Gastroesophageal sphincter (tissue), 2 donors: ENCODE measurements at regions not wholly inside any gene's neighbourhood (a gene's known extent, or its start where the extent isn't known, plus 50 kb on each side); places are given as distances from the start of the nearest gene placed in this dataset.

Experiments used
- EP300 ChIP-seq: sonication (generic); formaldehyde crosslinking; IDR thresholded peaks from one replicate; pipeline ENCODE4 v1.6.1; 2017; ENCODE audit warnings: antibody characterized with exemption, mild to moderate bottlenecking
- POLR2AphosphoS5 ChIP-seq: sonication (generic); formaldehyde crosslinking; IDR thresholded peaks from one replicate; pipeline ENCODE4 v1.6.1; 2017; ENCODE audit warnings: antibody characterized with exemption

DNA sequence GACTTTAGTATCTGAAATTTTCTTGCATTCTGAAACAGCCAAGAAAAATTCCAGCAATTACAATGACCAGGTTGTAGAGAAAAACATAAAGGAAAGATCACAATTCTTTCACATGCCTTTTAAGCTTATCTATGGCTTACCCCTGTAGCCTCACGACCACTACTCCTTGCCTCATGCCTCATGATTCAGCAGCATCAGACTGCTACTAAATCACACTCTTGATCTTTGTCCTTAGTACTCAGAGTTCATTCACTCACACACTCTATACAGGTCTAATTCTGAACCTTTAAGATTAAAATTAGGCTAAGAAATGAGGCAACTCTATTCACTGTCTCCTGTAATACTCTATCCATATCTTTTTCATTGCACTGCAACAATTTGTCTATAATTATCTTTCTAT, 415.1 kb downstream of the MLLT3 start:
- TF ChIP-seq EP300 (no peak), POLR2AphosphoS5 (no peak)
